HepG2 (cell line): ENCODE measurements at regions not wholly inside any gene's neighbourhood (a gene's known extent, or its start where the extent isn't known, plus 50 kb on each side); places are given as distances from the start of the nearest gene placed in this dataset.
"Not testable (repeated sequence)": the region's sequence is repeated elsewhere in the genome, so short reads cannot be mapped to it uniquely, and the experiment has no call there.

Source experiments
- ATAC-seq: fragments of 200-7000 bp; cut with Tn5 transposase; 3 replicates; pipeline ENCODE4 v1.9.1; 2020; ENCODE audit warnings: mild to moderate bottlenecking, moderate library complexity
- BruUV-seq: library from RNA; stranded (reverse); fragments of 400-500 nt; replicated peaks from 2 replicates; lab custom pipeline; 2021; lab: Mats Ljungman, UMichigan
- CTCF ChIA-PET: fragments of 300-600 bp; formaldehyde crosslinking; extraction: SDS; loops from one replicate; lab custom pipeline; 2021; ENCODE audit warnings: low total read pairs, inconsistent platforms, low intra/inter-chr PET ratio; lab: Yijun Ruan, JAX
- POLR2A ChIA-PET: fragments of 350-600 bp; sonication (Branson Sonifier 250); formaldehyde crosslinking; loops from one replicate; lab custom pipeline; 2020; ENCODE audit warnings: antibody characterized with exemption, inconsistent platforms; lab: Yijun Ruan, JAX
- DNase-seq: peaks from one replicate; pipeline ENCODE4 v3.0.0-alpha.2; 2015; ENCODE audit warnings: low spot score
- FAIRE-seq: peaks from 3 replicates; lab custom pipeline; 2011; peaks lifted over from hg19 to GRCh38; lab: Jason Lieb, UNC
- H2AFZ ChIP-seq: one replicate; pipeline ENCODE4 v1.6.1; 2011; ENCODE audit warnings: low read length, inconsistent platforms
- H3K27ac ChIP-seq: fragments of 300-600 bp; 3 replicates; pipeline ENCODE4 v1.8.0; 2011; ENCODE audit warnings: mixed run types, mild to moderate bottlenecking, mixed read lengths, low read length, inconsistent platforms; ENCODE audit not compliant: insufficient read depth; ENCODE audit errors: extremely low read length
- H3K27me3 ChIP-seq, 2 experiments: fragments of 200-600 bp in 1 of 2; 2 replicates in 1 of 2; 3 replicates in 1 of 2; pipeline versions ENCODE4 v1.6.0 to v1.8.0; 2011; ENCODE audit warnings: low read length in 2 of 2, mild to moderate bottlenecking in 2 of 2, moderate library complexity in 2 of 2, inconsistent platforms in 1 of 2; ENCODE audit not compliant: insufficient read depth in 2 of 2, control insufficient read depth in 1 of 2
- H3K36me3 ChIP-seq, 2 experiments: fragments of 200-600 bp in 1 of 2; replicated peaks in 1 of 2; 2 replicates in 1 of 2; 3 replicates in 1 of 2; pipeline versions ENCODE4 v1.5.1 to v1.8.0; 2011; ENCODE audit warnings: low read length in 2 of 2, inconsistent platforms in 1 of 2; ENCODE audit not compliant: insufficient read depth in 2 of 2, control insufficient read depth in 1 of 2
- H3K4me1 ChIP-seq: 2 replicates; pipeline ENCODE4 v1.5.1; 2012; ENCODE audit warnings: low read length, inconsistent platforms; ENCODE audit not compliant: insufficient read depth
- H3K4me2 ChIP-seq: 2 replicates; pipeline ENCODE4 v1.6.0; 2011; ENCODE audit warnings: low read depth, low read length, inconsistent platforms
- H3K4me3 ChIP-seq, 3 experiments: fragments of 200-600 bp in 1 of 3; sonication (generic), shearing (Covaris generic) in 1 of 3; replicated peaks in 1 of 3; 2 replicates each; pipeline ENCODE4 v1.5.1; 2011 to 2016; ENCODE audit warnings: low read length in 3 of 3, inconsistent platforms in 2 of 3, low read depth in 2 of 3, mild to moderate bottlenecking in 2 of 3, control low read depth in 1 of 3, mixed read lengths in 1 of 3; ENCODE audit not compliant: insufficient read depth in 1 of 3
- H3K79me2 ChIP-seq: one replicate; pipeline ENCODE4 v1.6.1; 2011; ENCODE audit warnings: low read length, inconsistent platforms; ENCODE audit not compliant: insufficient read depth
- H3K9ac ChIP-seq: 2 replicates; pipeline ENCODE4 v1.6.0; 2011; ENCODE audit warnings: mild to moderate bottlenecking, low read depth, low read length, inconsistent platforms; ENCODE audit not compliant: insufficient read depth
- H3K9me3 ChIP-seq: 2 replicates; pipeline ENCODE4 v1.5.1; 2012; ENCODE audit warnings: mild to moderate bottlenecking, low read length
- H4K20me1 ChIP-seq: 2 replicates; pipeline ENCODE4 v1.6.0; 2011; ENCODE audit warnings: inconsistent platforms, mild to moderate bottlenecking, low read length, moderate library complexity; ENCODE audit not compliant: insufficient read depth
- EED ChIP-seq: sonication (generic); formaldehyde crosslinking; IDR thresholded peaks from 2 replicates; pipeline ENCODE4 v1.5.0; 2020; ENCODE audit warnings: mild to moderate bottlenecking, missing genetic modification reagents
- GLMP ChIP-seq: sonication (generic); formaldehyde crosslinking; IDR thresholded peaks from 2 replicates; pipeline ENCODE4 v1.9.0; 2021; ENCODE audit warnings: missing genetic modification reagents, mild to moderate bottlenecking, borderline replicate concordance
- NFIB ChIP-seq: sonication (generic); formaldehyde crosslinking; IDR thresholded peaks from 2 replicates; pipeline ENCODE4 v1.9.0; 2021; ENCODE audit warnings: missing genetic modification reagents, mild to moderate bottlenecking, borderline replicate concordance
- PHB2 ChIP-seq: fragments of 450-650 bp; IDR thresholded peaks from 2 replicates; pipeline ENCODE4 v1.6.1; 2018; ENCODE audit not compliant: partially characterized antibody
- PHF21A ChIP-seq: sonication (generic); formaldehyde crosslinking; IDR thresholded peaks from 2 replicates; pipeline ENCODE4 v1.5.0; 2020; ENCODE audit warnings: mild to moderate bottlenecking, missing genetic modification reagents
- TEAD2 ChIP-seq: sonication (generic); formaldehyde crosslinking; IDR thresholded peaks from 2 replicates; pipeline ENCODE4 v1.9.0; 2021; ENCODE audit warnings: missing genetic modification reagents
- ZBTB20 ChIP-seq: sonication (generic); formaldehyde crosslinking; IDR thresholded peaks from 2 replicates; pipeline ENCODE4 v1.8.1; 2023; ENCODE audit warnings: missing genetic modification reagents, low read depth, mild to moderate bottlenecking, borderline replicate concordance
- ZNF24 ChIP-seq: fragments of 450-650 bp; IDR thresholded peaks from 2 replicates; pipeline ENCODE4 v1.6.1; 2017; ENCODE audit warnings: antibody characterized with exemption, mild to moderate bottlenecking
- ZNF329 ChIP-seq: sonication (generic); formaldehyde crosslinking; IDR thresholded peaks from 2 replicates; pipeline ENCODE4 v1.9.0; 2021; ENCODE audit warnings: low read depth, mild to moderate bottlenecking, missing genetic modification reagents
- ZNF367 ChIP-seq: sonication (generic); formaldehyde crosslinking; IDR thresholded peaks from 2 replicates; pipeline ENCODE4 v1.4.0; 2020; ENCODE audit warnings: missing genetic modification reagents, borderline replicate concordance
- ZNF382 ChIP-seq: sonication (generic); formaldehyde crosslinking; IDR thresholded peaks from 2 replicates; pipeline ENCODE4 v1.5.0; 2020; ENCODE audit warnings: missing genetic modification reagents, mild to moderate bottlenecking, borderline replicate concordance
- ZNF775 ChIP-seq: sonication (generic); formaldehyde crosslinking; IDR thresholded peaks from 2 replicates; pipeline ENCODE4 v1.4.0; 2020; ENCODE audit warnings: missing genetic modification reagents, mild to moderate bottlenecking, moderate library complexity, borderline replicate concordance
- WGBS: methylation state at CpG from one replicate; pipeline ENCODE4 v1.1.6; 2017; ENCODE audit warnings: low lambda C conversion rate; 5-methylcytosine and 5-hydroxymethylcytosine counted together
- in situ Hi-C: cut with HindIII; loops from 2 replicates; pipeline ENCODE4 v1.10.0; 2017; ENCODE audit warnings: low pct_unique_long_range_greater_than_20kb; ENCODE audit not compliant: extremely low pct_ligation_motif_present
- intact Hi-C: fragments of 100-400 bp; cut with micrococcal nuclease; formaldehyde crosslinking; loops from one replicate; pipeline ENCODE4 v1.10.0; 2022; ENCODE audit not compliant: unreplicated experiment

DNA sequence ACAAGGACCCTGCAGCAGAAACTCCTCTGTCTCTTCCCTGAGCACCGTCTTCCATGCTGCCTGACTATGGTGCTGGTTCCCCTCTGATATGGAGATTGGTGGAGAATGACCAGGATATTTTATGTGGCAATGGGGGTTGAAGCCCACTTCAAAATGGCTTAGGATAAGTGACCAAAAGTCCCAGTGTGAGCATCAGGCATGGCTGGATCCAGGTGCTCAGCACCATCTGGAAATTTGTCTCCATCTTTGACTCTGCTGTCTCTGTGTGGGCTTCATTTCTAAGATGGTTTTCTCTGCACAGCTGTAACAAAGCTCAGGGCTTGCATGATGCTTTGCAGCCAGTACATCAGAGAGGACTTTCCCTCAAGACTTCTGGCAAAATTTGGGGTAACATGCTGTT lies 61.1 kb upstream of the SAMD11 start:
- not testable (repeated sequence) for H2AFZ ChIP-seq
- peak; percentile 95 for TF ChIP-seq ZNF329 (CRISPR knock-in tag)
- TF ChIP-seq, all 625 proteins: peak for 1; not testable (repeated sequence) for 624
- DNase-seq, in situ Hi-C loops, H3K27ac ChIP-seq, H3K4me2 ChIP-seq, H3K9me3 ChIP-seq, H3K4me3 ChIP-seq, intact Hi-C loops, BruUV-seq, FAIRE-seq, H3K9ac ChIP-seq, ATAC-seq, H3K4me1 ChIP-seq, CTCF ChIA-PET, H3K36me3 ChIP-seq, H3K79me2 ChIP-seq, H4K20me1 ChIP-seq, POLR2A ChIA-PET: not testable (repeated sequence)
- WGBS, result 0% methylated on average over 1 of the region's 1 CpG
- H3K27me3 ChIP-seq, result peaks cover 5 to 16% of the 10 kb centered on the region in 2 experiments; a peak in 3 of 5 replicates

DNA sequence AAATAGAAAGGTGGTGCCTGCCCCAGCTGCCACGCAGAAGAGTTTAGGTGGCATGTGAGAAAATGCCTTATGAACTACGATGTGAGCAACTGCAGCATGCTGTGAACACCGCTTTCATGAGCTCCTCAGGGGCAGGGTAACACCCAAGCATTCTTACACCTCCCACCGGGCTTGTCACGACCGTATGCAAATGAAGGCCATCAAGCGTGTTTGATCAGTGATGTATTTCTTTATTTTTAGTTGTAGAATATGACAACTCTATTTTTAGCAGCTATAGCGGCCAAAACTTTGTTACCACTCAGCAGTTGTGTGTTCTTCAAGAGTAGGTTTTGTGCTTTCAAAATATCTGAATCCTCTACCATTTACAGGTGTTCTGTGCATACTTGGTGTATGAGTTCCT lies 58.1 kb upstream of the SAMD11 start:
- POLR2A ChIA-PET, H3K4me3 ChIP-seq, in situ Hi-C loops, intact Hi-C loops, H4K20me1 ChIP-seq, H3K9me3 ChIP-seq, DNase-seq, BruUV-seq, H3K36me3 ChIP-seq, H2AFZ ChIP-seq, ATAC-seq, H3K4me2 ChIP-seq, H3K27ac ChIP-seq, CTCF ChIA-PET, FAIRE-seq, H3K79me2 ChIP-seq, H3K9ac ChIP-seq: not testable (repeated sequence)
- Histone ChIP-seq H3K4me1 (peaks cover 13% of the 10 kb centered on the region), H3K27me3 (peaks cover 7 to 24% of the 10 kb centered on the region in 2 experiments)
- WGBS, result 18% methylated on average over 7 of the region's 8 CpGs

DNA sequence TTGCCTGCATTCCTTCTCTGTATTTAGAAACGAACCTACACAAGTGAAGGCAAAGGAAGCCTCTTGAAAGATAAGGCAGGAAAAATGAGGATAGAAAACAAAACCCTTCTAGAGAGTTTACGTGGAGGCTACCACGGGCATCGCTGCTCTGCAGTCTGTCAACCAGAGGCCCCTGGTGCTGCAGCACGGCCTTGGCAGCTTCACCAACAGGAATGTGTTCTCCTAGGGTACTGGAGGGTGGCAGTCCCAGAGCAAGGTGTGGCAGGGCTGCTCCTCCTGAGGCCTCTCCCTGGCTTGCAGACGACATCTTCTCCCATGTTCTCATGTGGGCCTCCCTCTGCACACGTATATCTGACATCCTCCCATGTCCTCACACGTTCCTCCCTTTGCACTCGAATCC lies 57.6 kb upstream of the SAMD11 start:
- Histone ChIP-seq H3K4me2 (no peak overlapping the region), H2AFZ (no peak overlapping the region), H3K9me3 (no peaks in the 10 kb centered on the region), H3K79me2 (no peaks in the 10 kb centered on the region), H3K9ac (no peak overlapping the region), H3K4me3 (no peak overlapping the region), H4K20me1 (no peaks in the 10 kb centered on the region), H3K4me1 (peaks cover 9% of the 10 kb centered on the region; the same call in 1 of the 2 replicates), H3K27ac (no peak overlapping the region), H3K27me3 (peaks cover 7 to 24% of the 10 kb centered on the region in 2 experiments), H3K36me3 (no peaks in the 10 kb centered on the region)
- CTCF ChIA-PET, result no interaction called here
- ATAC-seq, result no peak; the same call in 2 of the 3 replicates
- no TSS peak for BruUV-seq
- intact Hi-C loops (no loop called here), in situ Hi-C loops (no loop called here)
- 2% methylated on average over 9 of the region's 9 CpGs for WGBS
- POLR2A ChIA-PET, result no interaction called here
- no peak for FAIRE-seq
- DNase-seq, result no peak
- TF ChIP-seq PHF21A (CRISPR knock-in tag), result no peak
- no peak for TF ChIP-seq TEAD2
- no peak for TF ChIP-seq ZNF775 (CRISPR knock-in tag)
- no peak for TF ChIP-seq ZNF24
- no peak for TF ChIP-seq NFIB
- no peak for TF ChIP-seq ZNF382
- no peak for TF ChIP-seq ZBTB20
- TF ChIP-seq EED, result no peak
- TF ChIP-seq GLMP (CRISPR knock-in tag), result no peak
- no peak for TF ChIP-seq PHB2
- no peak for TF ChIP-seq ZNF367
